Stimulated activated memory B cell treated with anti-CD40 and anti-IgM and Interleukin-4, amounts not matched to agents 10 μg/mL and 1 μg/mL and 100 μg/mL, for 72 hours (primary cell): ENCODE measurements at regions not wholly inside any gene's neighbourhood (a gene's known extent, or its start where the extent isn't known, plus 50 kb on each side); places are given as distances from the start of the nearest gene placed in this dataset.
"Not testable (repeated sequence)": the region's sequence is repeated elsewhere in the genome, so short reads cannot be mapped to it uniquely, and the experiment has no call there.

Experiments
- ATAC-seq: fragments of 150-1000 bp; cut with Tn5 transposase; 2 replicates; pipeline ENCODE4 v1.10.0; 2021
- H3K27ac Mint-ChIP-seq: one replicate; pipeline ENCODE4 v1.8.0; 2022; ENCODE audit warnings: mild to moderate bottlenecking, mixed read lengths
- H3K27me3 Mint-ChIP-seq: one replicate; pipeline ENCODE4 v1.8.0; 2022; ENCODE audit warnings: mixed read lengths
- H3K36me3 Mint-ChIP-seq: one replicate; pipeline ENCODE4 v1.8.0; 2022; ENCODE audit warnings: mixed read lengths
- H3K4me1 Mint-ChIP-seq: one replicate; pipeline ENCODE4 v1.8.0; 2022; ENCODE audit warnings: mixed read lengths
- H3K4me3 Mint-ChIP-seq: one replicate; pipeline ENCODE4 v1.8.0; 2022; ENCODE audit warnings: mild to moderate bottlenecking, moderate library complexity, mixed read lengths
- H3K9me3 Mint-ChIP-seq: one replicate; pipeline ENCODE4 v1.8.0; 2022; ENCODE audit warnings: mixed read lengths

DNA sequence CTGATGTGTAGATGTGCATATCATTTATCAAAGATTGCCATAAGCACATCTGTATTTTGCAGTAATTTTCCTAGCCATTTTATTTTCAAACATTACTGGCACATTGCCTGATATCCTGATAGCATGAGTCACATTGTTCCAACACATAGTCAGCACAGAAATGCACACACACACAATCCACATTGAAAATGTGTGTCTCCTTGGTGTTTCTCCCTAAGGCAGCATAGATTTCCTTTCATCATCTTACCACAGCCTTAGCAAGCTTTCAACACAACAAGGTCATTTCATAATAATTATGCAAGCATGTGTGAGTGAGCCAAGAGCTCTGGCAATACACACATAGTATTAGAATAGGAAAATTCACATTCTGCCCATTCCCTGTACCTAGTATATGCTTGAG, 245.4 kb upstream of the MEIS1 start:
- no peak for ATAC-seq
- no peak overlapping the region for H3K4me3 Mint-ChIP-seq

DNA sequence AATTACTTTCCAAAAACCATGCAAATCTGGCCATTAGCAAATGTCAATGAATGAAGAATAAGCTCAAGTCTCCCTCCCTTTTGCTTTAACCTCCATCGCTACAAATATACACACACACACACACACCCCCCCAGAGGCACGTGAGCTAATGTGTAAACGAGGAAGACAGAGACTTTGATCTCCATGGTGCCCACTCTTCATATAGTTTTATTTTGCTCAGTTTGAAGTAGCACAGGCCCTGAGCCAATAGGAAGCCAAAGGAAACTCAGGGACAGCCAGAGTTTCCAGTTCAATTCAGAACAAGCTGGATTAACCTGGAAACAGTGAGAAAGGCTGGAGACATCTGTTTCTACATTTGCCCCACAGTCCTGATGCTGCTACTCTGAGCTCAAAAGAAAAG, 248.4 kb upstream of the MEIS1 start:
- Mint-ChIP-seq H3K4me1 (no peaks in the 10 kb centered on the region), H3K27me3 (no peaks in the 10 kb centered on the region)

More for the DNA sequence above, 245.4 kb upstream of the MEIS1 start:
- H3K4me1 Mint-ChIP-seq = no peaks in the 10 kb centered on the region
- H3K9me3 Mint-ChIP-seq = no peaks in the 10 kb centered on the region
- no peak overlapping the region for H3K27ac Mint-ChIP-seq
- no peaks in the 10 kb centered on the region for H3K36me3 Mint-ChIP-seq
- no peaks in the 10 kb centered on the region for H3K27me3 Mint-ChIP-seq

DNA sequence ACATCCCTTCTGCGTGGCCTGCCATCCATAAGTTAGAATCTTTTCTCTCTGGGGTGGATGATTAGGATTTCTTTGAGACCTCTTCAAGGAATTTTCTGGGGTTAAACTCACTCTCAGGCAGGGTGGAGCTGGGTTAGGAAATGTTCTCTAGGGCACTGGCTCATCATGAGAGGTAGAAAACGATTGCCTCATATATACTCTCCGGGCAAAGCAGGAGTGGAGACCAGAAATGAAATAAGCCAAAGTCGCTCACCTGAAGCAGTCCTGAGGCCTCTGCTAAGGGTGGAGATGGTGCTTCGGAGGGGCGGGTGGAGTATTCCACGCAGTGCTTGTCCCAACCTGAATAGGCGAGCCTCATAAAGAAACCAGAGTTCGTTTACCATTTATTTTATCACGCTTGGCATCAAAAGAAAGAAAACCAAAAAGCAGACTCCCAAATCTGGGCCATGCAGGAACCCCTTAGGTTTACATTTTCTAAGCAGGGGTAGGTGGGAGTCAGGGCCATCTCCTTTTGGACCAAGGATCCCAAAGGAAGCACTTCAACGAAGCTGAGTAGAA, 249.3 kb upstream of the MEIS1 start:
- Mint-ChIP-seq H3K9me3 (no peaks in the 10 kb centered on the region), H3K4me1 (no peaks in the 10 kb centered on the region), H3K4me3 (no peak overlapping the region), H3K27me3 (no peaks in the 10 kb centered on the region), H3K27ac (no peak overlapping the region), H3K36me3 (no peaks in the 10 kb centered on the region)
- ATAC-seq = no peak

More for the DNA sequence above, 248.4 kb upstream of the MEIS1 start:
- Mint-ChIP-seq H3K27ac (no peak overlapping the region), H3K9me3 (no peaks in the 10 kb centered on the region), H3K4me3 (no peak overlapping the region), H3K36me3 (no peaks in the 10 kb centered on the region)
- no peak for ATAC-seq

DNA sequence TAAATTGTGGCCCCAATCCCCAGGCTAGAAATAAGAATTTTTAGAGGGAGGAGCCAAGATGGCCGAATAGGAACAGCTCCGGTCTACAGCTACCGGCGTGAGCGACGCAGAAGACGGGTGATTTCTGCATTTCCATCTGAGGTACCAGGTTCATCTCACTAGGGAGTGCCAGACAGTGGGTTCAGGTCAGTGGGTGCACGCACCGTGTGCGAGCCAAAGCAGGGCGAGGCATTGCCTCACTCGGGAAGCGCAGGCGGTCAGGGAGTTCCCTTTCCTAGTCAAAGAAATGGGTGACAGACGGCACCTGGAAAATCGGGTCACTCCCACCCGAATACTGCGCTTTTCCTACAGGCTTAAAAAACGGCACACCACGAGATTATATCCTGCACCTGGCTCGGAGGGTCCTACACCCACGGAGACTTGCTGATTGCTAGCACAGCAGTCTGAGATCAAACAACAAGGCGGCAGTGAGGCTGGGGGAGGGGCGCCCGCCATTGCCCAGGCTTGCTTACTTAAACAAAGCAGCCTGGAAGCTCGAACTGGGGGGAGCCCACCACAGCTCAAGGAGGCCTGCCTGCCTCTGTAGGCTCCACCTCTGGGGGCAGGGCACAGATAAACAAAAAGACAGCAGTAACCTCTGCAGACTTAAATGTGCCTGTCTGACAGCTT, 257.7 kb upstream of the MEIS1 start:
- H3K27ac Mint-ChIP-seq, H3K9me3 Mint-ChIP-seq, H3K4me1 Mint-ChIP-seq, H3K27me3 Mint-ChIP-seq, H3K36me3 Mint-ChIP-seq, ATAC-seq, H3K4me3 Mint-ChIP-seq: not testable (repeated sequence)

DNA sequence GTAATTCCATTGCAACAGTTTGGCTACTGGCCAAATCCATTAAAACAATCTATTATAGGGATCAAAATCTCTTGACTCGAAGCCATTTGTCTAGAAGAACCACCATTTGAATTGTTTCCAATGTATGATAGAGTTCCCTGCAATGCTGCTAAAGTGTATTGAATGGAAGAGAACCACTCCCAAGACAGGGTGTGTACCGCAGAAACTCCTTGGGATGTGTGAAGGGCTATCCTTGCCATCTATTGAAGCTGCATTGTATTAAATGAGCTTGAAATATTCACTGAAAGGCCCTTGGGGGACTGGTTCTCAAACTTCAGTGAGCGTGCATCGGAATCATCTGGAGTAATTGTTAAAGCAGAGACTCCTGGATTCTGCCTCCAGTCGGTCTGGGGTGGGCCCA, 260.4 kb upstream of the MEIS1 start:
- no peak for ATAC-seq
- H3K4me3 Mint-ChIP-seq = no peak overlapping the region
- no peaks in the 10 kb centered on the region for H3K36me3 Mint-ChIP-seq
- no peak overlapping the region for H3K27ac Mint-ChIP-seq
- H3K9me3 Mint-ChIP-seq = no peaks in the 10 kb centered on the region
- H3K27me3 Mint-ChIP-seq = no peaks in the 10 kb centered on the region
- no peaks in the 10 kb centered on the region for H3K4me1 Mint-ChIP-seq

DNA sequence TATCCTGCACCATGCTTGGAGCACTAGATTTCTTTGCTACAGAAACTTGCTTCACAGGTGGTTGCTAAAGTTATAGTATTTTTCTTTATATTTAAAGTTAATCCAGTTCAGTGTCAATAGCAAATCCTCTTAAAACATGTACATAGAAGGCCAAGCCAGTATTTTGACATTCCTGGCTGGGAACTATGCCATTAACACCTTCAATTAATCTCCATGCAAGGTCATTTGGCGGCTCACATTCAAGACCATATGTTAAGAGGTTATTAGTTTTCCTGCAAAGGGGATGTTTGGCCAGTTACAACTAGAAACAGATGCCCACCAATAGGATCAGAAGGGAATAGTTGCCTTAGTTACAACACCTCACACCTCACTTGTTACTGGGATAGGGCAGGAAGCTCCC, 261.3 kb upstream of the MEIS1 start:
- no peaks in the 10 kb centered on the region for H3K36me3 Mint-ChIP-seq
- H3K4me1 Mint-ChIP-seq = no peaks in the 10 kb centered on the region
- no peaks in the 10 kb centered on the region for H3K27me3 Mint-ChIP-seq
- no peak overlapping the region for H3K27ac Mint-ChIP-seq
- H3K4me3 Mint-ChIP-seq = no peak overlapping the region
- H3K9me3 Mint-ChIP-seq = no peaks in the 10 kb centered on the region
- ATAC-seq = no peak

DNA sequence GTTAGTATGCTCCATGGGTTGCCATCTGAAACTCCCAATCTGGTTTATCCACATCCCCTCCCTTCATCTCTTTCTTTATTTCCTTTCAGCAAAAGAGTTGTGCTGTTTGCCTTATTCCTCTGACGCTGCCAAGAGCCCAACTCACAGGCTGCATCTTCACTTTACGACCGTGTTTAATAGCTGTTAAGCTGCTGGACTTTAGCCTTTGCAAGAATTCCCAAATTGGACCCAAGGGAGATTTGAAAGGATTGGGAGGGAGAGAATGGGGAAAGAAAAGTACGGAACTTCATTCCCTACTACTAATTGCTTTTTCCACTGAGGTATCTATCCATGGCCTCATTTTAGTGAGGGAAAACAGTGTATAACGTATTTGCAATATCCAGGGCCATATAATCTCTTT, 263.4 kb upstream of the MEIS1 start:
- H3K4me1 Mint-ChIP-seq = no peaks in the 10 kb centered on the region

DNA sequence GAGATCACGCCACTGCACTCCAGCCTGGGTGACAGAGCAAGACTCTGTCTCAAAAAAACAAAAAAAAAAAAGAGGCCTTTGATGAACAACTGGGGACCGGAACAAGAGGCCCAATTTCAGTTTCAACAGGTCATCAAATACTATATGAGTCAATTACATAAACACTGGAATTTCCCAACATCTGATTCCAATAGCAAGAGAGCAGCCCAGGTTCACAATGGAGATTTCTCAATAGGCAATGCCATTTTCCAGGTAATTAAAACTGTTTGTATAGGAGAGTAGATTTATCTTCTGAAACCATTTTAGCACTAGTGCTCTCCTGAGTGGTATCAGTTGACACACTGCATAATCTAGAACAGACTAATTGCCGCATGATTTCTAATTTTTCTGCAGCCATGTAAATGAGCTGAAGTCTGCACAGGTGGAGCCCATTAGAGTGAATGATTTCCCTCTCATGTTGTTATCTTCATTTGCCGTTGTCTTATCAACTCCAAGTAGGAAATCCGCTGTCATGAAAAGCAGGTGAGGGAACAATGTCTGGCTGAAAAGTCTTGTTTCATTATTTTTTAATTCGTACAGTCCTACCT, 264.1 kb upstream of the MEIS1 start:
- H3K4me1 Mint-ChIP-seq = no peaks in the 10 kb centered on the region
- no peak overlapping the region for H3K27ac Mint-ChIP-seq
- no peak overlapping the region for H3K4me3 Mint-ChIP-seq
- H3K36me3 Mint-ChIP-seq = no peaks in the 10 kb centered on the region
- ATAC-seq = no peak
- H3K9me3 Mint-ChIP-seq = no peaks in the 10 kb centered on the region
- H3K27me3 Mint-ChIP-seq = no peaks in the 10 kb centered on the region

More for the DNA sequence above, 263.4 kb upstream of the MEIS1 start:
- Mint-ChIP-seq H3K36me3 (no peaks in the 10 kb centered on the region), H3K27ac (no peak overlapping the region), H3K4me3 (no peak overlapping the region), H3K27me3 (no peaks in the 10 kb centered on the region), H3K9me3 (no peaks in the 10 kb centered on the region)
- no peak for ATAC-seq

DNA sequence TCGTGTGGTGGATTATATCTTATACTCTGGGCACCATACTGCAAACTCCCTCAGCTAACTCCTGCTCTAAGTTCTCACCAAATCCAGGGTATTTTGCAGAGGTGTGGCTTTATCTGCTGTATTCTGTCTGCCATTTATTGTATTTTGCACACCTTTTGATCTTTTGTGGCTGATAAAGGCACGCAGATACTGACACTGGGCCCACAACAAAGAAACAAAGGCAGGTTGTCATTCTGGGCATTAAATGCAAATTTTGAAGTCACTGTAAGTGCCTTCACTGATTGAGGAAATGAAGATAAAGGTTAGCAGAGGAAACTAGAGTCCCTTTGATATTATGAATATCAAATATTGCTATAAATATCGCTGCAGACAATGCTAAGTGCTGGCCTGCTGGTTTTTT, 265.8 kb upstream of the MEIS1 start:
- no peaks in the 10 kb centered on the region for H3K27me3 Mint-ChIP-seq
- no peaks in the 10 kb centered on the region for H3K4me1 Mint-ChIP-seq
- peaks cover 2% of the 10 kb centered on the region for H3K9me3 Mint-ChIP-seq
- no peak for ATAC-seq
- H3K27ac Mint-ChIP-seq = no peak overlapping the region
- no peaks in the 10 kb centered on the region for H3K36me3 Mint-ChIP-seq
- H3K4me3 Mint-ChIP-seq = no peak overlapping the region

DNA sequence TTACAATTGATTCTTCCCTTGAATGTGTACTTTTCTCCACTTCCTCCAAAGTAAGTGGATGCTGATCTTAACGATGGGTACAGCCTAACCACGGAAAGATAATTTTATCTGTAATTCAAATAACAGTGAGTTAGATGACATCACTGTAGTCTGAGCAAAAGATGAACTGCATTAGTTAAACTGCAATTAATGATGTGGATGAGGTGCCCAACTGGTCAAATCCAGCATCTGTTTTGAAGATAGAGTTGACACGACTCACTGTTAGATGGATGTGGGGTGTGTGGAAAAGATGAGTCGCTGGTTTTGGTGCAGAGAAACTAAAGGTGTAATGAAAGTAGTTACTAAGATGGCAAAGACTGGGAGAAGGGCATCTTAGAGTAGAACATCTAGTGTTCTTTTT, 270.5 kb upstream of the MEIS1 start:
- Mint-ChIP-seq H3K9me3 (peaks cover 2% of the 10 kb centered on the region), H3K4me3 (no peak overlapping the region), H3K36me3 (no peaks in the 10 kb centered on the region), H3K27ac (no peak overlapping the region), H3K4me1 (no peaks in the 10 kb centered on the region), H3K27me3 (no peaks in the 10 kb centered on the region)
- no peak for ATAC-seq

DNA sequence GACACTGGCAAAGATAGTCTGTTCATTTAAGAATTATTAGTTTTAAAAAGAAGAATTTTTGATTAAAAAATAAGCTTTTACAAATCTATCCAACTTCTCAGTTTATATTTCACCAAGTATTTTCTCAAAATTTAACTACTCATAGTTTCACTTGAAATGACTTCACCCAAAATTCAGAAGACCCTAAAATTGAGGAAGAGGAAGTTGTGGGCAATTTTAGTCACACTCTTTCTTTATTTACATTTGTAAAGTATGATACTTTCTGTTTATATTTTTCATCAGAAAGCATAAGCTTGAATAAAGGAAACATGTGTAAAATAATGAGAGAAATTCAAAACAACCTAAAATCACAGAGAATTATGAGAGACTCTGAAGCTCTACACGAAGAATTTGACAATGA, 278.8 kb upstream of the MEIS1 start:
- ATAC-seq = no peak
- Mint-ChIP-seq H3K4me1 (no peaks in the 10 kb centered on the region), H3K9me3 (peaks cover 21% of the 10 kb centered on the region), H3K27ac (no peak overlapping the region), H3K27me3 (no peaks in the 10 kb centered on the region), H3K4me3 (no peak overlapping the region), H3K36me3 (no peaks in the 10 kb centered on the region)

DNA sequence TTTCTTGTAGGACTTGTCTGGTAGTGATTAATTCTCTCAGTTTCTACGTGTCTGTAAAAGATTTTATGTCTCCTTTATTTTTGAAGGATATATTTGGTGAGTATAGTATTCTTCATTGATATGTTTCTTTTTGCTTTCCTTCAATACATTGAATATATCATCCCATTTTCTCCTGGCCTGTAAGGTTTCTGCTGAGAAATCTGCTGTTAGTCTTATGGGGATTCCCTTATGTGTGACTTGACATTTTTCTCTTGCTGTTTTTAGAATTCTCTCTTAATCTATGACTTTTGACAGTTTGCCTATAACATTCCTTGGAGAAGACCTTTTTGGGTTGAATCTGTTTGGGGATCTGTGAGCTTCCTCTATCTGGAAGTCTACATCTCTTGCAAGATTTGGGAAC, 281.0 kb upstream of the MEIS1 start:
- no peak for ATAC-seq
- H3K4me3 Mint-ChIP-seq = no peak overlapping the region
- H3K4me1 Mint-ChIP-seq = no peaks in the 10 kb centered on the region
- no peak overlapping the region for H3K27ac Mint-ChIP-seq
- H3K9me3 Mint-ChIP-seq = peaks cover 24% of the 10 kb centered on the region
- no peaks in the 10 kb centered on the region for H3K36me3 Mint-ChIP-seq
- no peaks in the 10 kb centered on the region for H3K27me3 Mint-ChIP-seq

DNA sequence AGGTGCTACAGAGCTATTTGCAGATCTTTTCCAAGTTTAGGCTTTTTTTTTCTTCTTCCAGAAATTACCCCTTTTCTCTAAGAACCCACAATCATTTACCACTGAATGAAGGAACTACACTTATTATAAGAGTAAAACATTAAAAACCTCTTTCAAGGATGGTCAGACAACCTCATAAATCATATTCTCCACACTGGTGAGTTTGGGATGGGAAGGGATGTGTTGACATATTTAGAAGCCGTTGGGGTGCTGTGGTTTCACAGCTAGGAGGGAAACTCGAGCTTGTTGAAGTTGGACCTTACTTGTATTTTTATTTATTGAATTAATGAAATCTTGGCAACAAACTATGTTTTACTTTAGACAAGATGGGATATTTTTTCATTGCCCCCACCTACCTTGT, 289.4 kb upstream of the MEIS1 start:
- Mint-ChIP-seq H3K27ac (no peak overlapping the region), H3K36me3 (no peaks in the 10 kb centered on the region), H3K4me3 (no peak overlapping the region), H3K4me1 (no peaks in the 10 kb centered on the region), H3K27me3 (no peaks in the 10 kb centered on the region), H3K9me3 (peaks cover 7% of the 10 kb centered on the region)
- ATAC-seq = no peak

DNA sequence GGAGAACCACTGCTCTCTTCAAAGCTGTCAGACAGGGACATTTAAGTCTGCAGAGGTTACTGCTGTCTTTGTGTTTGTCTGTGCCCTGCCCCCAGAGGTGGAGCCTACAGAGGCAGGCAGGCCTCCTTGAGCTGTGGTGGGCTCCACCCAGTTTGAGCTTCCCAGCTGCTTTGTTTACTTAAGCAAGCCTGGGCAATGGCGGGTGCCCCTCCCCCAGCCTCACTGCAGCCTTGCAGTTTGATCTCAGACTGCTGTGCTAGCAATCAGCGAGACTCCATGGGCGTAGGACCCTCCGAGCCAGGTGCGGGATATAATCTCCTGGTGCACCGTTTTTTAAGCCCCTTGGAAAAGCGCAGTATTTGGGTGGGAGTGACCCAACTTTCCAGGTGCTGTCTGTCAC, 290.6 kb upstream of the MEIS1 start:
- ATAC-seq, H3K4me1 Mint-ChIP-seq, H3K9me3 Mint-ChIP-seq, H3K27me3 Mint-ChIP-seq, H3K27ac Mint-ChIP-seq, H3K4me3 Mint-ChIP-seq, H3K36me3 Mint-ChIP-seq: not testable (repeated sequence)

DNA sequence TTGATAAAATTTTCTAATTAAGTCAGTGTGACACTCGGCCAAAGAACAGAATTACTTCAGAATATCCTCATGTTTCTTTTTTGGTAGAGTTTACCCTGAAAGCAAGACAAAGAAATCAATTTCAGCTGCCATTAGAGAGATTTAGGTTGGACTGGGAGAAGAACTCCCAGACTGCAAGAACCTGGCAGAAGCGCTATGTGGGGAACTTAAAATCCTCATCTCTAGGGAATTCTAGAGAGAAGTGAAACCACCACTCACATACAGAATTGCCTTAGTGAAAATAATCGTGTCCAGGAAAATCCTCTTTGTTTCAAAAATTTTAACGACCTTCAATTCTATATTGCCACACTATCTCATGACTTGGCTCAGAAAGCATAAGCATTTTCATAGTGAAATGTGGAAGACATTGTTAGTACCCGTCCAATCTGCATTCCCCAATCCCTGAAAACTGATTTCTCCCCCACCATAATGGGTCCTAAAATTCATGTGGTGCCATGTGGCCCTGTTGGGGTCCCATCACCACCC, 297.3 kb upstream of the MEIS1 start:
- peaks cover 4% of the 10 kb centered on the region for H3K9me3 Mint-ChIP-seq
- H3K4me3 Mint-ChIP-seq = no peak overlapping the region
- H3K27ac Mint-ChIP-seq = no peak overlapping the region
- H3K27me3 Mint-ChIP-seq = no peaks in the 10 kb centered on the region
- no peaks in the 10 kb centered on the region for H3K4me1 Mint-ChIP-seq
- no peak for ATAC-seq
- H3K36me3 Mint-ChIP-seq = no peaks in the 10 kb centered on the region

DNA sequence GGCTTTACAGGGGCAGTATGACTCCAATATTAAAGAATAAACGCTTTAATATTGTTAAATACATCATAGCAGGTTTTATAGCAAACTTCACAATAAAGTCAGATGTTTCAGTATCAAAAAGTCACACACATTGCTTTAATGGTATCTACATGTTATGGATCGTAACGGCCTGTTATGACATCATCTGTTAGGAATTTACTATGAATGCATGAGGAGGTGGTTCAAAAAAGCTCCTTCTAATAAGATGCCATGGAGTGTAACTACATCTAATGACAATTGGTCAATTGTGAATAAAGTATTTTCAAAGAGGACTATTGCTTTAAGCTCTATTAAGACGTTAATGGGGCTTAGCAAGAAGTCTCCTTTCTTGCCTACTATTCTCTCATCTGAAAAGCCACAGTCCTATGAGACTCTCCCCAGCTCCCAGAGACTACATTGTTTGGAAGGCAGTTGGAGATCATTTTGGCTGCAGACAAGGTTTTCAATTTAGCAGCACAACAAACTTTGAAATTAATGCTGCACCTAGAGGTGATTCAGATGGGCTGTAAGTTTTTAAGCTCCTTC, 300.7 kb upstream of the MEIS1 start:
- Mint-ChIP-seq H3K27me3 (no peaks in the 10 kb centered on the region), H3K9me3 (no peaks in the 10 kb centered on the region), H3K27ac (no peak overlapping the region), H3K36me3 (no peaks in the 10 kb centered on the region), H3K4me3 (no peak overlapping the region), H3K4me1 (no peaks in the 10 kb centered on the region)
- no peak for ATAC-seq
